ENCODE measurements at regions not wholly inside any gene's neighbourhood (a gene's known extent, or its start where the extent isn't known, plus 50 kb on each side); places are given as distances from the start of the nearest gene placed in this dataset.

GRCh38 chr7:24026351-24026750 lies 257.6 kb upstream of the NPY start:
- TF ChIP-seq EZH2phosphoT487 (IDR thresholded peaks at IDR 0.05; ENCODE audit: borderline replicate concordance, low read depth) = no peak
- TF ChIP-seq FOXM1 (IDR thresholded peaks at IDR 0.05; ENCODE audit: low read depth) = no peak
- TF ChIP-seq SMC3 (IDR thresholded peaks at IDR 0.05; ENCODE audit: low read depth, low read length) = no peak
- no peak for TF ChIP-seq CTCF (IDR thresholded peaks at IDR 0.05)
- TF ChIP-seq REST (IDR thresholded peaks at IDR 0.05; ENCODE audit: low read depth, low read length) = no peak
- no peak for TF ChIP-seq USF1 (IDR thresholded peaks at IDR 0.05; ENCODE audit: borderline replicate concordance, low read depth)
- TF ChIP-seq POLR2AphosphoS5 (IDR thresholded peaks at IDR 0.05; ENCODE audit: low read depth, low read length) = no peak

Data from SK-N-SH (cell line).